ENCODE measurements at regions not wholly inside any gene's neighbourhood (a gene's known extent, or its start where the extent isn't known, plus 50 kb on each side); places are given as distances from the start of the nearest gene placed in this dataset.

- no peaks in the 10 kb centered on the region for H3K4me1 ChIP-seq (ENCODE audit: control insufficient read depth in 2 of 2, insufficient read depth in 2 of 2, low read length in 1 of 2)
- no peaks in the 10 kb centered on the region for H3K9me3 ChIP-seq (ENCODE audit: control insufficient read depth in 2 of 2, insufficient read depth in 1 of 2, low read depth in 1 of 2, low read length in 1 of 2)
- H3K4me3 ChIP-seq (ENCODE audit: low read depth in 1 of 2, low read length in 2 of 2) = no peak overlapping the region
- no peak overlapping the region for H3K27ac ChIP-seq (ENCODE audit: low read depth in 2 of 2, low read length in 1 of 2)
- no peaks in the 10 kb centered on the region for H3K27me3 ChIP-seq (ENCODE audit: control insufficient read depth in 1 of 2, insufficient read depth in 2 of 2, low read length in 2 of 2)
- H3K36me3 ChIP-seq (ENCODE audit: control insufficient read depth in 2 of 2, insufficient read depth in 2 of 2, low read length in 1 of 2) = no peaks in the 10 kb centered on the region
Measured at GRCh38 chr5:117058740-117059139, 484.1 kb upstream of the SEMA6A start.

GRCh38 chr5:117055517-117055916, 480.9 kb upstream of the SEMA6A start:
- H3K4me3 ChIP-seq (ENCODE audit: low read depth in 1 of 2, low read length in 2 of 2) = no peak overlapping the region
- WGBS, 2 donors = 73 to 79% methylated on average over 2 of the region's 2 CpGs
- no peaks in the 10 kb centered on the region for H3K27me3 ChIP-seq (ENCODE audit: control insufficient read depth in 1 of 2, insufficient read depth in 2 of 2, low read length in 2 of 2)
- no peaks in the 10 kb centered on the region for H3K9me3 ChIP-seq (ENCODE audit: control insufficient read depth in 2 of 2, insufficient read depth in 1 of 2, low read depth in 1 of 2, low read length in 1 of 2)
- H3K4me1 ChIP-seq (ENCODE audit: control insufficient read depth in 2 of 2, insufficient read depth in 2 of 2, low read length in 1 of 2) = no peaks in the 10 kb centered on the region
- H3K27ac ChIP-seq (ENCODE audit: low read depth in 2 of 2, low read length in 1 of 2) = no peak overlapping the region
- H3K36me3 ChIP-seq (ENCODE audit: control insufficient read depth in 2 of 2, insufficient read depth in 2 of 2, low read length in 1 of 2) = no peaks in the 10 kb centered on the region

GRCh38 chr5:117054911-117055310, 480.3 kb upstream of the SEMA6A start:
- Histone ChIP-seq H3K9me3 (ENCODE audit: control insufficient read depth in 2 of 2, insufficient read depth in 1 of 2, low read depth in 1 of 2, low read length in 1 of 2) (no peaks in the 10 kb centered on the region), H3K4me1 (ENCODE audit: control insufficient read depth in 2 of 2, insufficient read depth in 2 of 2, low read length in 1 of 2) (no peaks in the 10 kb centered on the region), H3K27ac (ENCODE audit: low read depth in 2 of 2, low read length in 1 of 2) (no peak overlapping the region), H3K36me3 (ENCODE audit: control insufficient read depth in 2 of 2, insufficient read depth in 2 of 2, low read length in 1 of 2) (no peaks in the 10 kb centered on the region), H3K27me3 (ENCODE audit: control insufficient read depth in 1 of 2, insufficient read depth in 2 of 2, low read length in 2 of 2) (no peaks in the 10 kb centered on the region), H3K4me3 (ENCODE audit: low read depth in 1 of 2, low read length in 2 of 2) (no peak overlapping the region)
- 60 to 65% methylated on average over 4 of the region's 4 CpGs for WGBS, 2 donors

- Histone ChIP-seq H3K27me3 (ENCODE audit: control insufficient read depth in 1 of 2, insufficient read depth in 2 of 2, low read length in 2 of 2) (no peaks in the 10 kb centered on the region), H3K4me1 (ENCODE audit: control insufficient read depth in 2 of 2, insufficient read depth in 2 of 2, low read length in 1 of 2) (no peaks in the 10 kb centered on the region), H3K4me3 (ENCODE audit: low read depth in 1 of 2, low read length in 2 of 2) (no peak overlapping the region), H3K36me3 (ENCODE audit: control insufficient read depth in 2 of 2, insufficient read depth in 2 of 2, low read length in 1 of 2) (no peaks in the 10 kb centered on the region), H3K9me3 (ENCODE audit: control insufficient read depth in 2 of 2, insufficient read depth in 1 of 2, low read depth in 1 of 2, low read length in 1 of 2) (no peaks in the 10 kb centered on the region), H3K27ac (ENCODE audit: low read depth in 2 of 2, low read length in 1 of 2) (no peak overlapping the region)
- 58 to 63% methylated on average over 1 of the region's 1 CpG for WGBS, 2 donors
Measured at GRCh38 chr5:117054141-117054540, 479.5 kb upstream of the SEMA6A start.

GRCh38 chr5:117041926-117042595, 467.4 kb upstream of the SEMA6A start:
- Histone ChIP-seq H3K36me3 (ENCODE audit: control insufficient read depth in 2 of 2, insufficient read depth in 2 of 2, low read length in 1 of 2) (no peaks in the 10 kb centered on the region), H3K4me1 (ENCODE audit: control insufficient read depth in 2 of 2, insufficient read depth in 2 of 2, low read length in 1 of 2) (no peaks in the 10 kb centered on the region), H3K27me3 (ENCODE audit: control insufficient read depth in 1 of 2, insufficient read depth in 2 of 2, low read length in 2 of 2) (no peaks in the 10 kb centered on the region), H3K9me3 (ENCODE audit: control insufficient read depth in 2 of 2, insufficient read depth in 1 of 2, low read depth in 1 of 2, low read length in 1 of 2) (no peaks in the 10 kb centered on the region), H3K4me3 (ENCODE audit: low read depth in 1 of 2, low read length in 2 of 2) (no peak overlapping the region), H3K27ac (ENCODE audit: low read depth in 2 of 2, low read length in 1 of 2) (no peak overlapping the region)
- WGBS, 2 donors = 69 to 73% methylated on average over 6 of the region's 6 CpGs

- Histone ChIP-seq H3K9me3 (ENCODE audit: control insufficient read depth in 2 of 2, insufficient read depth in 1 of 2, low read depth in 1 of 2, low read length in 1 of 2) (no peaks in the 10 kb centered on the region), H3K27me3 (ENCODE audit: control insufficient read depth in 1 of 2, insufficient read depth in 2 of 2, low read length in 2 of 2) (no peaks in the 10 kb centered on the region), H3K4me1 (ENCODE audit: control insufficient read depth in 2 of 2, insufficient read depth in 2 of 2, low read length in 1 of 2) (no peaks in the 10 kb centered on the region), H3K27ac (ENCODE audit: low read depth in 2 of 2, low read length in 1 of 2) (no peak overlapping the region), H3K4me3 (ENCODE audit: low read depth in 1 of 2, low read length in 2 of 2) (no peak overlapping the region), H3K36me3 (ENCODE audit: control insufficient read depth in 2 of 2, insufficient read depth in 2 of 2, low read length in 1 of 2) (no peaks in the 10 kb centered on the region)
Measured at GRCh38 chr5:117039035-117039434, 464.4 kb upstream of the SEMA6A start.

- H3K4me3 ChIP-seq (ENCODE audit: low read depth in 1 of 2, low read length in 2 of 2) = no peak overlapping the region
- no peaks in the 10 kb centered on the region for H3K27me3 ChIP-seq (ENCODE audit: control insufficient read depth in 1 of 2, insufficient read depth in 2 of 2, low read length in 2 of 2)
- WGBS, 2 donors = 95 to 96% methylated on average over 2 of the region's 2 CpGs
- no peaks in the 10 kb centered on the region for H3K4me1 ChIP-seq (ENCODE audit: control insufficient read depth in 2 of 2, insufficient read depth in 2 of 2, low read length in 1 of 2)
- no peak overlapping the region for H3K27ac ChIP-seq (ENCODE audit: low read depth in 2 of 2, low read length in 1 of 2)
- H3K9me3 ChIP-seq (ENCODE audit: control insufficient read depth in 2 of 2, insufficient read depth in 1 of 2, low read depth in 1 of 2, low read length in 1 of 2) = no peaks in the 10 kb centered on the region
- H3K36me3 ChIP-seq (ENCODE audit: control insufficient read depth in 2 of 2, insufficient read depth in 2 of 2, low read length in 1 of 2) = no peaks in the 10 kb centered on the region
Measured at GRCh38 chr5:117027384-117027783, 452.8 kb upstream of the SEMA6A start.

- no peaks in the 10 kb centered on the region for H3K4me1 ChIP-seq (ENCODE audit: control insufficient read depth in 2 of 2, insufficient read depth in 2 of 2, low read length in 1 of 2)
- WGBS, 2 donors = 56 to 62% methylated on average over 2 of the region's 2 CpGs
- no peak overlapping the region for H3K4me3 ChIP-seq (ENCODE audit: low read depth in 1 of 2, low read length in 2 of 2)
- H3K27me3 ChIP-seq (ENCODE audit: control insufficient read depth in 1 of 2, insufficient read depth in 2 of 2, low read length in 2 of 2) = no peaks in the 10 kb centered on the region
- no peaks in the 10 kb centered on the region for H3K36me3 ChIP-seq (ENCODE audit: control insufficient read depth in 2 of 2, insufficient read depth in 2 of 2, low read length in 1 of 2)
- H3K27ac ChIP-seq (ENCODE audit: low read depth in 2 of 2, low read length in 1 of 2) = no peak overlapping the region
- H3K9me3 ChIP-seq (ENCODE audit: control insufficient read depth in 2 of 2, insufficient read depth in 1 of 2, low read depth in 1 of 2, low read length in 1 of 2) = no peaks in the 10 kb centered on the region
Measured at GRCh38 chr5:117020999-117021398, 446.4 kb upstream of the SEMA6A start.

- Histone ChIP-seq H3K9me3 (ENCODE audit: control insufficient read depth in 2 of 2, insufficient read depth in 1 of 2, low read depth in 1 of 2, low read length in 1 of 2) (no peaks in the 10 kb centered on the region), H3K36me3 (ENCODE audit: control insufficient read depth in 2 of 2, insufficient read depth in 2 of 2, low read length in 1 of 2) (no peaks in the 10 kb centered on the region), H3K27me3 (ENCODE audit: control insufficient read depth in 1 of 2, insufficient read depth in 2 of 2, low read length in 2 of 2) (no peaks in the 10 kb centered on the region), H3K4me1 (ENCODE audit: control insufficient read depth in 2 of 2, insufficient read depth in 2 of 2, low read length in 1 of 2) (no peaks in the 10 kb centered on the region), H3K27ac (ENCODE audit: low read depth in 2 of 2, low read length in 1 of 2) (no peak overlapping the region), H3K4me3 (ENCODE audit: low read depth in 1 of 2, low read length in 2 of 2) (no peak overlapping the region)
- WGBS, 2 donors = 71 to 72% methylated on average over 5 of the region's 5 CpGs
Measured at GRCh38 chr5:117013280-117013877, 438.8 kb upstream of the SEMA6A start.

GRCh38 chr5:117010574-117010973, 436.0 kb upstream of the SEMA6A start:
- Histone ChIP-seq H3K4me3 (ENCODE audit: low read depth in 1 of 2, low read length in 2 of 2) (no peak overlapping the region), H3K27me3 (ENCODE audit: control insufficient read depth in 1 of 2, insufficient read depth in 2 of 2, low read length in 2 of 2) (no peaks in the 10 kb centered on the region), H3K27ac (ENCODE audit: low read depth in 2 of 2, low read length in 1 of 2) (no peak overlapping the region), H3K9me3 (ENCODE audit: control insufficient read depth in 2 of 2, insufficient read depth in 1 of 2, low read depth in 1 of 2, low read length in 1 of 2) (no peaks in the 10 kb centered on the region), H3K4me1 (ENCODE audit: control insufficient read depth in 2 of 2, insufficient read depth in 2 of 2, low read length in 1 of 2) (no peaks in the 10 kb centered on the region), H3K36me3 (ENCODE audit: control insufficient read depth in 2 of 2, insufficient read depth in 2 of 2, low read length in 1 of 2) (no peaks in the 10 kb centered on the region)
- WGBS, 2 donors = 89 to 91% methylated on average over 2 of the region's 2 CpGs
